Right lung (tissue), 2 donors: ENCODE measurements at regions not wholly inside any gene's neighbourhood (a gene's known extent, or its start where the extent isn't known, plus 50 kb on each side); places are given as distances from the start of the nearest gene placed in this dataset.

Experiments
- DNase-seq, 2 donors: peaks; one replicate each; pipeline ENCODE4 v3.0.0-alpha.2; 2013

DNA sequence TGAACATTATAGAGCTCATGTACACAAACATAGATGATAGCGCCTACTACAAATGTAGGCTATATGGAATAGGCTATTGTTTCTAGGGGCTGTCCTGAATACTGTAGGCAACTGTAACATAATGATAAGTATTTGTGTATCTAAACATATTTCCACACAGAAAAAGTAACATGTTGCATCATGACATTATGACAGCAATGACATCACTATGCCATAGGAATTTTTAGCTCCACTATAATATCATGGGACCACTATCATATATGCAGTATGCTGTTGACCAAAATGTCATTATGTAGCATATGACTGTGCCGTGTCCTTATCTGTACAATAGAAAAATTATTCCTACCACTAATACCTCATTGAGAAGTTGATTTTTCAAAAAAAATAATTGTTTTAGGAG, 96.7 kb upstream of the SSTR1 start:
- DNase-seq = no peak

DNA sequence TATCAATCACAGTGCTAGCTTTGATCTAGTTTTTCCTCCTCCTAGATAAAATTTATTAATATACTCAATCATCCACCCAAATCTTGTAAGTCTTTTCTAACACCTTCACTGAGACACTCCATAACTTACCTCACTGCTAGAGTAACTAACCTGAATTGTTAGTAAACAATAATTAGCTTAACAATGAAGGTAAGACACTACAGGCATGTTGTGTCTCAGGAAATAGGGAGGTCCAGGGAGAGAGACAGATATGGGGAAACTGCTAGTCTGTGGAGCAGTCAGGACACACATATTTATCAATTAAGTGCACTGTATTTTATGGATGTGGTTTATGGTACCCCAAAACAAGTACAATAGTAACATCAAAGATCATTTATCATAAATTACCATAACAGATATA, 94.2 kb upstream of the SSTR1 start:
- DNase-seq = no peak

DNA sequence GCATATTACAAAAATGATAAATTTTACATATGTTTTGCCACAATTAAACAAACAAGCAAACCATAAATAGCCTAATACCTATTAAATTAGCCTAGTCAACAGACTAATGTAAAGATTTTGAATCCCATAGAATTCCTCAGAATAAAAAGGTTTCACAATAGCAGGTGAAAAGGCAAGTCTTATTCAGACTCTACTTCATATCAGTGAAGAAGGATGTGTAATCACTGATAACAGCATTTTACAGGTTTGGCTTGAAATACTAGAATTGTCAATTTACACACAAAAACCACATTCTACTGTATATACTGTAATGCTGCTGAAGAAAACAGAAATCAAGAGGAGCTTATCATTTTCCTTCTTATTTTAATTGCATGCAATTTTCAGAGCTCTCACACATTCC, 90.8 kb upstream of the SSTR1 start:
- DNase-seq = no peak

DNA sequence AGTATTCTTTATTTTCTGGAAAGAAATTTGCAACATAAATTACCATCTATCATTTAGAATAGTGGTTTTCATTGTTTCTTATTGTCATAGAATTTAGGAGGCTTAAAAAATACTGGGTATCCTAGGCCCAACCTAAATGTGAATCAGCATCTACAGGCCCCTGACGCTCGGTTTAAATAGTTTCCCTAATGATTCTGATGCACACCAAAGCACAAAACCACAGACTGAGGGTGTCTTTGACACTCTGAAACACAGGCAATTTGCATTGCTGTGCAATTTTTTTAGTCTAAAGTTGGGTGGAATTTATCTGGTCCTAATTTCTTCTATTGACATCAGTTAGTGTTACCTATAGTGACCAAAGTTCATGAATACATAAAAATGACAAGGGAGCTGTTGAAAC, 87.6 kb upstream of the SSTR1 start:
- DNase-seq = no peak

DNA sequence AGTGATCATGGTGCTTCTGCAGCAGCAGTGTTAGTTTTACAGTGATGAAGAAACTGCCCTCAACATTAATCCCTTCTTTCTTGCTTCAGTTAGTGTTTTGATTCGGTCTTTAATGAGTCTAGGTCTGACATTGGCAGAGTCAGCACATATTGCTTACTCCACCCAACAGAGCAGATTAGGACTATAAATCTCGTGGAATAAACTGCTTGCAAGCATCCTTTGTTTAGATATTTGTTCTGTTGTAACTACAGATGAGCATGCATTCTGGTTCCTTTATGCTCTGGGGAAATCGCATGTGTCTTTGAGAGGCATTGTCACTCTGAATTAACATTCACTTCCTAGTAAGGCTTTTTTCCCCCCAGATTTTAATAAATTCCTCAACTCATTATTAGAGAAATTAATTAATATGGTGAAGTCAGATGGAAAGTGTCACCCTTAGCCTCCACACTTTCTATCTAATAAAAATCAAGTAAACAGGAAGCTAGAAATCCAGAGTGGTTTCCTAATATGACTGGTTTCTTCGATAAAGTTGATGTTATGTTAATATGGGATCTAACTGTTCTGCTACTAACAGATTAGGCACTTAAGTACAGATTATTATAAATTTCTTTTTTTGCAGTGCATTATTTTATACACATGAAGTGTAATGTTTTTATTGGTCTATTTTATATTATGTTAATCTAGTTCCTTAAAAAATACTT, 86.2 kb upstream of the SSTR1 start:
- DNase-seq = no peak

GRCh38 chr14:38122241-38122640, 85.5 kb upstream of the SSTR1 start:
- DNase-seq = no peak

DNA sequence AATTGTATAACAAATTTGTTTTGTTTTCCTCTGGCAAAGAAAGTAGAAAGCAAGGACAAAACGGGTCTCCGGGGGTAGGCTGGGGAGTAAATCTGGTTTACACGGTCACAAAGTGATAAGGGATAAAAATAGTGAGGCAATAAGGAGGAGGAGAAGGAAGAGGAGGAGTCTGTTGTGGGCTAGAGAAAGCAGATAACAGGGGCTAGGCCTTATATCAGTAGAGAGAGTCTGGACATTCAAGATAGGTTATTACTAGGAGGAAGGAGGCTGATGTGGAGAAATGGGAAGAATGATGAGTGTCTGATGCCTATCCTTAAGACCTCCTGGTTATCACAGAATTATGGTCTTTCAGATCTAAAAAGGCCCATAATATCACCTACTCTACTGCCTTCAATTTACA, 83.2 kb upstream of the SSTR1 start:
- DNase-seq = no peak

- no peak for DNase-seq
Observed at GRCh38 chr14:38125481-38126037, 82.1 kb upstream of the SSTR1 start.

GRCh38 chr14:38127356-38127755, 80.3 kb upstream of the SSTR1 start:
- DNase-seq = no peak

- no peak for DNase-seq
Observed at GRCh38 chr14:38127784-38128183, 79.9 kb upstream of the SSTR1 start.

GRCh38 chr14:38128640-38129039, 79.1 kb upstream of the SSTR1 start:
- no peak for DNase-seq

DNA sequence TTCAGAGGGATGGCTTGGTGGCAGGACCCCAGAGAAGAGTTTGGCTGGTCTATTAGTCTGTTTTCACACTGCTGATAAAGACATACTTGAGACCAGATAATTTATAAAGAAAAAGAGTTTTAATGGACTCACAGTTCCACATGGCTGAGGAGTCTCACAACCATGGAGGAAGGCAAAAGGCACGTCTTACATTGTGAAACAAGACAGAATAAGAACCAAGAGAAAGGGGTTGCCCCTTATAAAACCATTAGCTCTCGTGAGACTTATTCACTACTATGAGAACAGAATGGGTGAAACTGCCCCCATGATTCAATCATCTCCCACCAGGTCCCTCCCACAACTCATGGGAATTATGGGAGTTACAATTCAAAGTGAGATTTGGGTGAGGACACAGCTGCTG, 78.5 kb upstream of the SSTR1 start:
- no peak for DNase-seq

DNA sequence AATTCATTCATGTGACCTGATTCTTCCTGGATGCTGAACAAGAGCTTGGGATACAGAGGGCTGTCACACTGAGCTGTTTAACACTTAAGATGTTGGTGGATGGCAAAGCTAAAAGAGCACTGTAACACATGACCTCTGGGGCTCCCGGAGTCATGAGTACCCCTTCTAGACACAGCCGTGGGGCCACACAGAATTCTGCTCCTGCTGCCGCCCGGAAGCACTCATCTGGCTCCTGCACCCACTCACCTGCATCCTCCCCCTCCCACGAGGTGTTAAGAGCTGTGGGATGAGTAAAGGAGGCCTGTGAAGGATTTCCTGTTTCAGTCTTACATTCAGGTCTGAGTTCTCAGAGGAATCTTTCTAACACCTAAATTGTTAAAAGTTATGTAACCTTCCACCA, 78.0 kb upstream of the SSTR1 start:
- DNase-seq = no peak

GRCh38 chr14:38134416-38135030, 73.2 kb upstream of the SSTR1 start:
- DNase-seq = peak; percentile 23 to 32

DNA sequence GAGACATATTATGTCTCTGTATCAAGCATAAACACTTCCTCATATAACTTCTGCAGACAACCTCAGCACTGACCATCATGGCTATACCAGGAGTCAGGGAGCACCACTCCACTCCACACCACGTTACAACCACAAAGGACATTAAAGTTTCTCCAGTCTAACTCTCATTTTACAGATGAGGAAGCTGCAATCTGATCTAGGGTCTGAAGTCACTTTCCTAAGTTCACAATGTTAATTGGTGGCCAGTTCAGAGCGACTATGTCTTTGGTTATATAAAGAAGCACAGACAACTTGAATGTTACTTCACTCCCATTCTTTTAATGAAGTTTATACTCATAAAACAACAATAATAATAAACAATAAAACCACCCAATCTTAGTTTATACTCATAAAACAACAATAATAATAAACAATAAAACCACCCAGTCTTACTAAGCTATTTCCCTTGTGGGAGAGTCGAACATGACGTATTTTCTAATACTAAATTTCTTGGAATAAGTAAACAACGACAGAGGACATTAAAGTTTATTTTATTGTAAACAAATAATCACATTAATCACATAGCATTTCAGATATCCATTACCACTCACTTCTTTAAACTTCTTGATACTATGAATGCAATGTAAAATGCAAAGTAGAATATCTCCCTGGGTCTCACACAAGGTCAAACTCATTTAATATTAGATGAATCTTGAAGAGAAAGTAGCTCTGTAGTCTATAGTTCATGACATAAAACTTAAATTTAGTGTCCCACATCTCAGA, 72.4 kb upstream of the SSTR1 start:
- no peak for DNase-seq

GRCh38 chr14:38137005-38137404, 70.7 kb upstream of the SSTR1 start:
- no peak for DNase-seq

GRCh38 chr14:38138473-38139138, 69.1 kb upstream of the SSTR1 start:
- DNase-seq = no peak

GRCh38 chr14:38139926-38140325, 67.8 kb upstream of the SSTR1 start:
- DNase-seq = no peak

DNA sequence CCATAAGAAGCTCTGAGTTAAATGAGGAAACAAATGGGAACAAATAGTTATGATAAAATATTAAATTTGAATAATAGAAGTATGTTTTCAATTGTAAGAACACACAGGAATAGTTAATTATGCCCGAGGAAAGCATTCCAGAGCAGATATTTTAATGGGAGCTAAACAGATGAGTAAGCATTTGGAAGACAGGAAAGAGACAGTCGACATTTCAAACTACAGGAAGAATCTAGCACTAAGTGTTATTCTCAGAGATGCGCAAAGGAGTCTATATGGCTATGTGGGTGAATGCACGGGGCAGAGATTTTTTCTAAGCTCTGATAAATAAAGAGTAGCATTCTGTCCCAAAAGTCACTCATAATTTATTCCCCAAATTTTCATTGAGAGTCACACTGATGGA, 64.5 kb upstream of the SSTR1 start:
- no peak for DNase-seq

GRCh38 chr14:38143659-38144505, 63.8 kb upstream of the SSTR1 start:
- DNase-seq = no peak

DNA sequence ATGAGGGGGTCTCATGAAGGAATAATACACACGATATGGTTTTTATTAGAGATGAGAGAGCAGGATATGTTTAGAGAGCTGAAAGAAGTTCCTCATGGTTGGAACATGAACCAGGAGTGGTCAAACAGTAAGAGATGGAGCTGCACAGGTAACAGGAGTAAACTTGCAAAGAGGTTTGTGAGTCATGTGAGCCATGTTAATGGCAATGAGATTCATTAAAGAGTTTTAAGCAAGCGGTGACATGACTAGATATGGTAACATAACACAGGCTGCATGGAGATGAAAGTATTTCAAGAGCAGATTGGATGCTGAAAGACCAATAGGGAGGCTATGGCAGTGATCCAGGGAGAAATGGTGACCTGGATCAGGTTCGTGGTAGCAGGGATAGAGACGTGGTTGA, 62.6 kb upstream of the SSTR1 start:
- no peak for DNase-seq
